B cell (primary cell): ENCODE measurements at regions not wholly inside any gene's neighbourhood (a gene's known extent, or its start where the extent isn't known, plus 50 kb on each side); places are given as distances from the start of the nearest gene placed in this dataset.

Experiments
- ATAC-seq: fragments of 200-7000 bp; cut with Tn5 transposase; one replicate; pipeline ENCODE4 v1.10.0; 2021; ENCODE audit warnings: low read depth, mild to moderate bottlenecking, moderate number of reproducible peaks, moderate library complexity
- CTCF ChIA-PET: fragments of 350-600 bp; sonication (Branson Sonifier 250); formaldehyde crosslinking; loops from one replicate; lab custom pipeline; 2021; ENCODE audit warnings: antibody characterized with exemption, inconsistent platforms; lab: Charles Lee
- POLR2A ChIA-PET: fragments of 350-600 bp; sonication (Branson Sonifier 250); formaldehyde crosslinking; loops from one replicate; lab custom pipeline; 2021; ENCODE audit warnings: antibody characterized with exemption; lab: Charles Lee
- DNase-seq: peaks from one replicate; pipeline ENCODE4 v3.0.0; 2013
- H2AFZ ChIP-seq: 2 replicates; pipeline ENCODE4 v1.6.1; 2012; ENCODE audit warnings: mild to moderate bottlenecking, low read depth, low read length; ENCODE audit not compliant: insufficient read depth, poor library complexity, severe bottlenecking
- H3K27ac ChIP-seq, 2 donors: 1 replicate in 1 of 2; 2 replicates in 1 of 2; pipeline ENCODE4 v1.5.1; 2012 to 2013; ENCODE audit warnings: low read length in 2 of 2, mild to moderate bottlenecking in 2 of 2, moderate library complexity in 1 of 2
- H3K27me3 ChIP-seq, 4 experiments: fragments of 200-600 bp in 1 of 4; sonication (generic) in 1 of 4; replicated peaks in 1 of 4; 1 replicate in 2 of 4; 2 replicates in 2 of 4; pipeline versions ENCODE4 v1.6.1 to v1.7.0; 2013 to 2016; ENCODE audit warnings: low read length in 3 of 4, mild to moderate bottlenecking in 2 of 4, mixed read lengths in 1 of 4, moderate library complexity in 1 of 4; ENCODE audit not compliant: insufficient read depth in 4 of 4, control insufficient read depth in 3 of 4; ENCODE audit errors: control extremely low read depth in 1 of 4
- H3K36me3 ChIP-seq, 2 experiments: replicated peaks in 1 of 2; 1 replicate in 1 of 2; 2 replicates in 1 of 2; pipeline versions ENCODE4 v1.6.1 to v1.7.1; 2013; ENCODE audit warnings: low read length in 1 of 2; ENCODE audit not compliant: insufficient read depth in 2 of 2, control insufficient read depth in 1 of 2; ENCODE audit errors: control extremely low read depth in 1 of 2, extremely low read depth in 1 of 2
- H3K4me1 ChIP-seq, 2 donors: fragments of 200-600 bp in 1 of 2; sonication (generic) in 1 of 2; 1 replicate in 1 of 2; 2 replicates in 1 of 2; pipeline versions ENCODE4 v1.5.1 to v1.6.1; 2013 to 2017; ENCODE audit warnings: low read length in 2 of 2; ENCODE audit not compliant: control insufficient read depth in 2 of 2, insufficient read depth in 2 of 2
- H3K4me2 ChIP-seq: replicated peaks from 2 replicates; pipeline ENCODE3; 2012; ENCODE audit warnings: mild to moderate bottlenecking, low read depth, low read length; ENCODE audit not compliant: poor library complexity, severe bottlenecking
- H3K4me3 ChIP-seq, 5 experiments: fragments of 200-600 bp in 1 of 5; sonication (generic) in 1 of 5; 1 replicate in 3 of 5; 2 replicates in 2 of 5; pipeline versions ENCODE4 v1.5.1 to v1.7.0; 2011 to 2016; ENCODE audit warnings: low read length in 4 of 5, mild to moderate bottlenecking in 4 of 5, low read depth in 2 of 5, control low read depth in 1 of 5, moderate library complexity in 1 of 5; ENCODE audit not compliant: insufficient read depth in 1 of 5; ENCODE audit errors: control extremely low read depth in 1 of 5, extremely low read depth in 1 of 5
- H3K79me2 ChIP-seq: fragments of 200-600 bp; sonication (generic); one replicate; pipeline ENCODE4 v1.6.0; 2016; ENCODE audit warnings: low read length; ENCODE audit not compliant: control insufficient read depth, insufficient read depth
- H3K9ac ChIP-seq: fragments of 200-600 bp; sonication (generic); 2 replicates; pipeline ENCODE4 v1.6.1; 2017; ENCODE audit warnings: mild to moderate bottlenecking, low read length, moderate library complexity
- H3K9me3 ChIP-seq, 3 donors: one replicate each; pipeline versions ENCODE4 v1.6.1 to v1.7.1; 2013; ENCODE audit warnings: low read length in 2 of 3; ENCODE audit not compliant: control insufficient read depth in 2 of 3, insufficient read depth in 1 of 3; ENCODE audit errors: control extremely low read depth in 1 of 3
- H4K20me1 ChIP-seq: 2 replicates; pipeline ENCODE4 v1.6.0; 2012; ENCODE audit warnings: mild to moderate bottlenecking, low read length; ENCODE audit not compliant: insufficient read depth, control insufficient read depth, poor library complexity, severe bottlenecking
- H3K27ac Mint-ChIP-seq: one replicate; pipeline ENCODE4 v1.8.0; 2021; ENCODE audit warnings: mixed read lengths
- H3K27me3 Mint-ChIP-seq: one replicate; pipeline ENCODE4 v1.8.0; 2021; ENCODE audit warnings: mixed read lengths
- H3K4me1 Mint-ChIP-seq: one replicate; pipeline ENCODE4 v1.8.0; 2021; ENCODE audit warnings: mixed read lengths
- H3K4me3 Mint-ChIP-seq: one replicate; pipeline ENCODE4 v1.8.0; 2021; ENCODE audit warnings: mixed read lengths
- H3K9me3 Mint-ChIP-seq: one replicate; pipeline ENCODE4 v1.8.0; 2022; ENCODE audit warnings: mixed read lengths; ENCODE audit not compliant: insufficient read depth
- EZH2 ChIP-seq: IDR thresholded peaks from 2 replicates; pipeline ENCODE4 v1.6.1; 2012; ENCODE audit warnings: borderline replicate concordance, low read depth, mild to moderate bottlenecking, moderate library complexity, low read length; ENCODE audit not compliant: insufficient read depth, poor library complexity, severe bottlenecking
- WGBS: methylation state at CpG from one replicate; pipeline ENCODE4 v1.1.5; 2013; ENCODE audit warnings: missing lambda C conversion rate; ENCODE audit not compliant: insufficient coverage; 5-methylcytosine and 5-hydroxymethylcytosine counted together
- intact Hi-C: fragments of 100-400 bp; cut with micrococcal nuclease; formaldehyde crosslinking; loops from one replicate; pipeline ENCODE4 v1.10.0; 2022
- TF ChIP-seq, protein P1 (sequence below): fragments of 200-600 bp; IDR thresholded peaks from one replicate; pipeline ENCODE4 v1.8.0; 2022; ENCODE audit warnings: antibody characterized with exemption, mild to moderate bottlenecking

DNA sequence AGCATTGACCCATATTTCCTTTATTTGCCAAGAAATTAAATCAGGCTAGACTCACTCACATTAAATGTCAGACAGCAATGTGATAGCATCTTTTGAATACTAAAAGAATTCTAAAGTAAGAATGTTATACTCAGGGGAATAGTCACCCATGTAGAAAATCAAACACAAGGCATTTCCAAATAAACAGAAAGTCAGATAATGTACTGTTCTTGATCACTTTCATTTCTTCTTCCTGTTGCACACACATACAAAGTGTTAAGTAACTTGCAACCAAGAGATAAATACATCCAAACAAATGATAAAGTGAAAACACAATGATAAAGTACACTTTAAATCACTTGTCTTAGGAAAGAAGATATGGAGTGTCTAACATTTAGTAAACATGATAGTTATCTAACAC lies 1366.6 kb upstream of the MIR17HG start:
- no peaks in the 10 kb centered on the region for H3K9me3 Mint-ChIP-seq
- ChIA-PET CTCF (no interaction called here), POLR2A (no interaction called here)
- TF ChIP-seq, protein P1, sequence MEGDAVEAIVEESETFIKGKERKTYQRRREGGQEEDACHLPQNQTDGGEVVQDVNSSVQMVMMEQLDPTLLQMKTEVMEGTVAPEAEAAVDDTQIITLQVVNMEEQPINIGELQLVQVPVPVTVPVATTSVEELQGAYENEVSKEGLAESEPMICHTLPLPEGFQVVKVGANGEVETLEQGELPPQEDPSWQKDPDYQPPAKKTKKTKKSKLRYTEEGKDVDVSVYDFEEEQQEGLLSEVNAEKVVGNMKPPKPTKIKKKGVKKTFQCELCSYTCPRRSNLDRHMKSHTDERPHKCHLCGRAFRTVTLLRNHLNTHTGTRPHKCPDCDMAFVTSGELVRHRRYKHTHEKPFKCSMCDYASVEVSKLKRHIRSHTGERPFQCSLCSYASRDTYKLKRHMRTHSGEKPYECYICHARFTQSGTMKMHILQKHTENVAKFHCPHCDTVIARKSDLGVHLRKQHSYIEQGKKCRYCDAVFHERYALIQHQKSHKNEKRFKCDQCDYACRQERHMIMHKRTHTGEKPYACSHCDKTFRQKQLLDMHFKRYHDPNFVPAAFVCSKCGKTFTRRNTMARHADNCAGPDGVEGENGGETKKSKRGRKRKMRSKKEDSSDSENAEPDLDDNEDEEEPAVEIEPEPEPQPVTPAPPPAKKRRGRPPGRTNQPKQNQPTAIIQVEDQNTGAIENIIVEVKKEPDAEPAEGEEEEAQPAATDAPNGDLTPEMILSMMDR: no peak
- no peak for TF ChIP-seq EZH2
- DNase-seq (no peak), ATAC-seq (no peak)
- H3K27ac Mint-ChIP-seq: no peak overlapping the region
- Histone ChIP-seq H3K27ac (no peak overlapping the region), H4K20me1 (no peaks in the 10 kb centered on the region), H3K4me3 (no peak overlapping the region), H3K4me1 (no peaks in the 10 kb centered on the region), H2AFZ (no peak overlapping the region), H3K9me3 (no peaks in the 10 kb centered on the region), H3K4me2 (no peak overlapping the region), H3K27me3 (no peaks in the 10 kb centered on the region), H3K36me3 (no peaks in the 10 kb centered on the region), H3K79me2 (no peaks in the 10 kb centered on the region), H3K9ac (no peak overlapping the region)
- no peaks in the 10 kb centered on the region for H3K4me1 Mint-ChIP-seq
- intact Hi-C loops: no loop called here
- H3K27me3 Mint-ChIP-seq: no peaks in the 10 kb centered on the region
- H3K4me3 Mint-ChIP-seq: no peak overlapping the region

GRCh38 chr13:89982407-89983095 lies 1364.9 kb upstream of the MIR17HG start:
- Mint-ChIP-seq H3K4me3 (no peak overlapping the region), H3K27me3 (no peaks in the 10 kb centered on the region), H3K27ac (no peak overlapping the region), H3K4me1 (no peaks in the 10 kb centered on the region), H3K9me3 (no peaks in the 10 kb centered on the region)
- no peak for TF ChIP-seq EZH2
- TF ChIP-seq, protein P1: no peak
- intact Hi-C loops: no loop called here
- no peaks in the 10 kb centered on the region for H4K20me1 ChIP-seq
- H3K79me2 ChIP-seq: no peaks in the 10 kb centered on the region
- POLR2A ChIA-PET: no interaction called here
- H3K27ac ChIP-seq: no peak overlapping the region
- H3K9ac ChIP-seq: no peak overlapping the region
- ATAC-seq: no peak
- no peak for DNase-seq
- H3K36me3 ChIP-seq: no peaks in the 10 kb centered on the region
- no peak overlapping the region for H3K4me3 ChIP-seq
- no peaks in the 10 kb centered on the region for H3K9me3 ChIP-seq
- H3K4me2 ChIP-seq: no peak overlapping the region
- no peak overlapping the region for H2AFZ ChIP-seq
- H3K27me3 ChIP-seq: no peaks in the 10 kb centered on the region
- CTCF ChIA-PET: no interaction called here
- H3K4me1 ChIP-seq: no peaks in the 10 kb centered on the region
- no CpG with 5 or more reads among the region's 5 CpGs for WGBS
